Heart left ventricle (tissue), 13 donors: ENCODE measurements at regions not wholly inside any gene's neighbourhood (a gene's known extent, or its start where the extent isn't known, plus 50 kb on each side); places are given as distances from the start of the nearest gene placed in this dataset.

ENCODE experiments used
- POLR2A ChIP-seq, 2 donors: fragments of 450-650 bp; IDR thresholded peaks; one replicate each; pipeline ENCODE4 v1.6.1; 2017; ENCODE audit warnings: antibody characterized with exemption in 2 of 2, mild to moderate bottlenecking in 2 of 2, moderate library complexity in 2 of 2
- TF ChIP-seq, protein P1 (sequence below), 12 donors: fragments of 200-600 bp; sonication (generic) in 4 of 12; IDR thresholded peaks; one replicate each; pipeline versions ENCODE4 v1.5.0 to v1.8.0; 2018 to 2022; ENCODE audit warnings: antibody characterized with exemption in 12 of 12, mild to moderate bottlenecking in 5 of 12
- donor health status: ischemic (EF 13 %, LVEDD 7.1; RV severe dilation, severe dysfunction).
- donor health status: DM: no; HTN: yes; CAD: no.
- donor health status: DM: no; HTN: no; CAD: no.
- donor health status: ischemic (EF 25% LVEDD 6.9; RV normal size, moderate dysfunction).
- donor health status: ischemic (EF 25% LVEDD 5.7; RV mildly dilated, moderate dysfunction).
- donor health status: ischemic (EF 35%, LVEDD 5.7; RV mildly dilated, moderate dysfunction).
- donor health status: nonischemic (EF 11% LVEDD 7.7; RV severe dilation, severe dysfunction).
- donor health status: DM: yes; HTN: yes; CAD: no.
- donor health status: PGD.
- donor health status: ischemic (EF 29% LVEDD 5.4; RV normal size, mild dysfunction).
- donor health status: nonischemic (EF 23%, LVEDD 6.1; RV moderate dilation, normal function).

DNA sequence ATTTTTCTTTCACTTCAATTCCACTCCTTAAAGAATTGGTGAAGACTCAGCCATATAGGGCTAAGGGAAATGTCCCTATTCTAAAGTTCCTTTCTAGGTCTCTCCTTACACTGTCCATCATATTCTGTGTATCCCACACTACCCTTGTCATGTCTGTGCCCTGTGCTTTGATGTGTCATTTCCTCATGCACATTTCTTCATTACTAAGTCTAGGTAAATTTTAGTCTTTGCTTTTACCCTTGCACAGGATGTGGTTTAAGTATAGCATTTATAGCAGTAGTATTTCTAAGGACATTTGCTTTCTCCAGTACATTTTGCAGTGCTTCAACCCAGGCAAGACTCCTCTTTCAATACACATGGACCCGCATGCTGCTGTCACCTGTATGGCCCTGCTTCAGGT, 221.5 kb upstream of the ACVR2A start:
- TF ChIP-seq, protein P1, sequence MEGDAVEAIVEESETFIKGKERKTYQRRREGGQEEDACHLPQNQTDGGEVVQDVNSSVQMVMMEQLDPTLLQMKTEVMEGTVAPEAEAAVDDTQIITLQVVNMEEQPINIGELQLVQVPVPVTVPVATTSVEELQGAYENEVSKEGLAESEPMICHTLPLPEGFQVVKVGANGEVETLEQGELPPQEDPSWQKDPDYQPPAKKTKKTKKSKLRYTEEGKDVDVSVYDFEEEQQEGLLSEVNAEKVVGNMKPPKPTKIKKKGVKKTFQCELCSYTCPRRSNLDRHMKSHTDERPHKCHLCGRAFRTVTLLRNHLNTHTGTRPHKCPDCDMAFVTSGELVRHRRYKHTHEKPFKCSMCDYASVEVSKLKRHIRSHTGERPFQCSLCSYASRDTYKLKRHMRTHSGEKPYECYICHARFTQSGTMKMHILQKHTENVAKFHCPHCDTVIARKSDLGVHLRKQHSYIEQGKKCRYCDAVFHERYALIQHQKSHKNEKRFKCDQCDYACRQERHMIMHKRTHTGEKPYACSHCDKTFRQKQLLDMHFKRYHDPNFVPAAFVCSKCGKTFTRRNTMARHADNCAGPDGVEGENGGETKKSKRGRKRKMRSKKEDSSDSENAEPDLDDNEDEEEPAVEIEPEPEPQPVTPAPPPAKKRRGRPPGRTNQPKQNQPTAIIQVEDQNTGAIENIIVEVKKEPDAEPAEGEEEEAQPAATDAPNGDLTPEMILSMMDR (IDR thresholded peaks at IDR 0.05), result no peak
- no peak for TF ChIP-seq POLR2A (IDR thresholded peaks at IDR 0.05)
